GM18508 (cell line): ENCODE measurements at regions not wholly inside any gene's neighbourhood (a gene's known extent, or its start where the extent isn't known, plus 50 kb on each side); places are given as distances from the start of the nearest gene placed in this dataset.

Experiments
- ATAC-seq: cut with Tn5 transposase; IDR thresholded peaks from one replicate; pipeline ENCODE4 v1.9.1; 2021; ENCODE audit warnings: moderate number of reproducible peaks; ENCODE audit not compliant: insufficient read depth, unreplicated experiment

- no peak for ATAC-seq
Observed at GRCh38 chr21:16663436-16663835, 849.4 kb upstream of the CXADR start.

- ATAC-seq = no peak
Observed at GRCh38 chr21:16667395-16667794, 845.4 kb upstream of the CXADR start.

GRCh38 chr21:16674949-16675348 is 837.9 kb upstream of the CXADR start:
- ATAC-seq = no peak

GRCh38 chr21:16676391-16676790 is 836.5 kb upstream of the CXADR start:
- ATAC-seq = no peak

GRCh38 chr21:16678429-16679160 is 834.2 kb upstream of the CXADR start:
- no peak for ATAC-seq

- no peak for ATAC-seq
Observed at GRCh38 chr21:16695074-16695473, 817.8 kb upstream of the CXADR start.

- ATAC-seq = no peak
Observed at GRCh38 chr21:16707274-16707673, 805.6 kb upstream of the CXADR start.

- ATAC-seq = no peak
Observed at GRCh38 chr21:16708101-16708835, 804.6 kb upstream of the CXADR start.

- ATAC-seq = no peak
Observed at GRCh38 chr21:16709866-16710550, 802.8 kb upstream of the CXADR start.

GRCh38 chr21:16711757-16712156 is 801.1 kb upstream of the CXADR start:
- no peak for ATAC-seq

GRCh38 chr21:16713331-16714117 is 799.3 kb upstream of the CXADR start:
- no peak for ATAC-seq

- ATAC-seq = no peak
Observed at GRCh38 chr21:16740511-16740910, 772.3 kb upstream of the CXADR start.

- ATAC-seq = no peak
Observed at GRCh38 chr21:16741141-16741665, 771.6 kb upstream of the CXADR start.

GRCh38 chr21:16742131-16742641 is 770.7 kb upstream of the CXADR start:
- no peak for ATAC-seq

GRCh38 chr21:16742741-16743140 is 770.1 kb upstream of the CXADR start:
- ATAC-seq = no peak

- no peak for ATAC-seq
Observed at GRCh38 chr21:16743317-16743716, 769.5 kb upstream of the CXADR start.

- ATAC-seq = no peak
Observed at GRCh38 chr21:16750926-16751325, 761.9 kb upstream of the CXADR start.

- no peak for ATAC-seq
Observed at GRCh38 chr21:16751695-16752474, 761.0 kb upstream of the CXADR start.

GRCh38 chr21:16752475-16752857 is 760.4 kb upstream of the CXADR start:
- ATAC-seq = no peak
